ENCODE measurements at regions not wholly inside any gene's neighbourhood (a gene's known extent, or its start where the extent isn't known, plus 50 kb on each side); places are given as distances from the start of the nearest gene placed in this dataset.

DNA sequence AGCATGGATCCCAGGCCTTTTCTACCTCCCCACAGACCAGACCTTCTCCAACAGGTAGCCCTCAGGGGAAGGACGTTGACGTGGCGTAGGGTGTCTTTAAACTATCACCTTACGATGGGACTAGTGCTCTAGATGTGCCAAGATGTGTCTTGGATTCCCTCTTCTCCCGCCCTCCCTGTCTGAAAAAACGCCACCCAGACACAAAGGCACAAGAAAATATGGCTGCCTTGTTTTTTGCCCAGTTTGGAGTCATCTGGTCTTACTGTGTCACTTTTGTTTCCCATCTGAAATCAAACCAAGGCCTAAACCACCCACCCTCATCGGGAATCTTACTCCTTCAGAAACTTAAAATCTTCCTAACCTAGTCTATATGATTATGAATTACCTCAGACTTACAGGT is 235.4 kb downstream of the OR13H1 start:
- DNase-seq, result no peak

DNA sequence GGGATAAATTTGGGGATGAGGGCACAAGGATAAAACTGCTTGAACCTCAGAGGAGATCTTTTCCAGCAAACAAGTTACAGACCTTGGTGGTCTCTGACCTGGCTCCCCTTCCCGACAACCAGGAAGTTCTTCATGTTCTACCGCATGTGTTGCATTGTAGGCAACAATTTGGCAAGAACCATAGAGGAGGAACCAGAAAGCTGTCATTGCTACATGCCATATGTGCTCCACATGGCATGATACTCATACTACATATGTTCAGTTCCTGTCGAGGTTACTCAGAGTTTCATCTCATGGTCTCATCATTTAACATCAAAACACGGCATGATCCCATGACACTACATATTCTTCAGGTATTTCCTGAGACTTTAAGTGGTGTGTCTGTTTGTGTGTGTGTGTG is 235.9 kb downstream of the OR13H1 start:
- no peak for DNase-seq

DNA sequence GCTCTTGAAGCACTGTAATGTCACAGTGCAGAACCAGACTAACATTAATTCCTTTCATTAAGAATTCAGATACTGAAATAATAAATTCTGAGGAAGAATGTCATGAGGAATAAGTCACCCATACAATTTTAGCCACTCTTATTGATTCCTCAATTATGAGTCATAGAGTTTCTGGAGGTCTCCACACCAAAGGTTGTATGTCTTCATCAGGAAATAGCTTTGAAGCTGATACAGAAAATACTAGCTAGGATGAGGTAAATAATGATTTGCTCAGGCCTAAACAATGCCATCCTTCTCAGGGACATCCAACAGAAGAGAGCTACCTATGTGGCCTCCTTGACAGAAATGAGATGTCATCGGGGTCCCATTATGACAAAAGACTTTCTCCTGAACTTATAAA is 238.8 kb downstream of the OR13H1 start:
- DNase-seq, result no peak

DNA sequence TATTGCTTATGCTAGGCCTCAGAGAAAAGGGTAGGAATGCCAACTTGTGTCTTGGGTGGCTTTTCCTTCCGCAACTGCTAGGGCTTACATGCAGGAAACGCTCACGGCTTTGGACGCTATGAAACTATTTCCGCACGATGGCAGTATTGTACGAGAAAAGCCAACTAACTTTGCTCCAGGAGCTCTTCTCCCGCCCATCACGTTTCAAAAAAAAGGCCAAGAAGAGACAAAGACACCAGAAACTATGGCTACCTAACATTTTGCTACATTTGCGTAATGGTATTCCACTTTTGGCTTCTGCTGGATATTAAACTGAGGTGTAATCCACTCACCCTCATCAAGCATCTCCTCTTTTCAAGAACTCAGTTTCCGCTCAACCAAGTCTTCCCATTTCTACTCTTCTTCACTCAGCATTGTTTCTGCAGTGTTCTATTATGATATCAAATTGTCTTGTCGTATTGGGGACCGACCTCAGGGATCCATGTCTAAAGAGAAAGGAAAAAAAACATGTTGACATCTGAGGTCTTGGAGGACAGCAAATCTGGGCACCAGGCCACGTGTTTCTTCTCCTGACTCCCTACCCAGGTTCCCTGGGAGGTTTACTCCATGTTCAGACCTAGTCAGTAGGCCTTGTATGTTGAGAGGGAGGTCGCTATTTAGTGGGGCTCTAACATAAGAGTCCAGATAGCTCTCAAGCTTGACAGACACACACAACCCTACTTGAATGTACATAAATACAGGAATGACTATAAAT is 239.4 kb upstream of the STK26 start:
- DNase-seq, result no peak

DNA sequence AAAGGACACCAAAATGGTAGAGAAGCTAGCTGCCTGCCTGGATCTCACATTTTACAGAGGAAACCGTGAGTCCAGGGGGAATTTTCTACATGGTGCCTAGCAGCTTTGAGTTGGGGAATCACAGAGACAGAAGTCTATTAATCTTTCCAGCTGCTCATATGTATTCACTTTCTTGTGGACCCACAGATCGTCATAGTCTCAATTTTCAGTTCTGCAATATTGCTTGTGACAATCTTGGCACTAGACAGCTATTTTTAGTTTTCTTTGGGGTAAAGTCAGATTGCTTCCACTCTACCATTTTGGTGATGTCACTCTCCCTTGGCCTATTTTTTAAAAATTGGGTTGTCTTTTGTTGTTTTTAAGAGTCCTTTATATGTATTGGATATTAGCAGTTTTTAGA is 233.4 kb upstream of the STK26 start:
- DNase-seq, result no peak

DNA sequence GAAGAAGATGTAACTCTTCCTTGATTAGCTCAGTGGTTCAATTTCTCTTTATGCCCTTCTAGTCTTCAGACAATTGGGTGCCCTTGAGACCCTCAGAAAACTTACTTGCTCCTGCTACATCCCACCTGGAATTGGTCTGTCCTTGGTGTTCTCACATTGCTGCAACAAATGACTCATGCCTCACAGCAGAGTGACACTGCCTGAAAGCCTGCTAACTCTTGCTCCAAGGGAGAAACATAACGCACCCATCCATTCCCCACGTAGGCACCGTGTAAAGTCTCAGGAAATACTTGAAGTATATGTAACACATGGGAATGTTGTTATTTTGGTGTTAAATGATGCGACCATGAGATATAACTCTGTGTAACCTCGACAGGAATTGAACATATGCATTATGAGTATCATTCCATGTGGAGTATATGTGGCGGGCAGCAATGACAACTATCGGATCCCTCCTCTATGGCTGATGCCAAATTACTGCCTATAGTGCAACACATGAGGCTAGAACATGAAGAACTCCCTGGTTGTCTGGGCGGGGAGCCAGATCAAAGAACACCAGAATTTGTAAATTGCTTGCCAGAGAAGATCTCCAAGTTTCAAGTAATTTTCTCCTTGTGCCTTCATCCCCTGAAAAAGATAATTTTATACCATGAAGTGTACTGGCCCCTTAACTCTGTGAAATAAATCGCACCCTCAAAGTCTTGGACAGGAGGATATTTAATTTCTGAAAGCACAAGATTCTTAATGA is 231.3 kb upstream of the STK26 start:
- no peak for DNase-seq

DNA sequence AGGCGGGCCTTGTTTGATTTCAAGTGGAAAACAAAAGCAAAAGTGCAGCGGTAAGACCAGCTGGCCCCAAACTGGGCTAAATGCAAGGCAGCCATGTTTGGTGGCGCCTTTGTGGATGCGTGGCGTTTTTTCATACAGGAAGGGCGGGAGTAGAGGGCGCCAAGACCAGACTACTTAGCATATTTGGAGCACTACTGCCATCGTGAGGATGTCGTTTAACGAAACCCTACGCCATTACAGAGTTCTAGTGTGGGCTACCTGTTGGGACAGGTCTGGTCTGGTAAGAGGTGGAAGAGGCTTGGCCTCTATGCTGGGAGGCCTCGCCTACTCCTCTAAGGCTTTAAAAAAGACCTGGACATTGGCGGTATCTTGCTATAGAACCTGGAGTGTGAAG is 230.7 kb upstream of the STK26 start:
- DNase-seq, result no peak

DNA sequence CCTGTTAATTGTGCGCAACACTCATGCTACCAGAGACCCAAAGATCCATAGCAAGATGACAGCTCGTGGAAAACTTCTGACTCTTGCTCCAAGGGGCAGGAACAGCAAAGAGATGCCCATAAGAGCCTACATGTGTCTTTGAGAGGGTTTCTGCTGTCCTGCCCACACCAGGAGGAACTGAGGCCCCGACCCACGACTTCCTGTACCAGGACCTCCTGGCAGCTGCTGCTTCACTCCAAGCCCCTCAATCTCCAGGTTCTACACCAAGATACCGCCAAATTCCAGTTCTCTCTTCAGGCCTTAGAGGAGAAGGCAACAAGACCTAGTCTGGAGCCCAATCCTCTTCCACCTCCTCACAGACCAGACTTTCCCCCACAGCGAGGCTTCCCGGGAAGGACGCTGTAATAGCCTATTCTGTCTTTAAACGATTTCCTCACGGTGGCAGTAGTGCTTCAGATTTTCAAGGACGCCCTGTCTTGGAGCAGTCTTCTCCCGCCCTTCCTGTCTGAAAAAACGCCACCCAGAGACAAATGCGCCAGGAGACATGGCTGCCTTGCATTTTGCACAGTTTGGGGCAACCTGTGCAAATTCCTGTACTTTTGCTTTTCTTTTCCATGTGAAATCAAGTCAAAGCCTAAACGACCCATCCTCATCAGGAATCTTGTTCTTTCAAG is 230.2 kb upstream of the STK26 start:
- no peak for DNase-seq

DNA sequence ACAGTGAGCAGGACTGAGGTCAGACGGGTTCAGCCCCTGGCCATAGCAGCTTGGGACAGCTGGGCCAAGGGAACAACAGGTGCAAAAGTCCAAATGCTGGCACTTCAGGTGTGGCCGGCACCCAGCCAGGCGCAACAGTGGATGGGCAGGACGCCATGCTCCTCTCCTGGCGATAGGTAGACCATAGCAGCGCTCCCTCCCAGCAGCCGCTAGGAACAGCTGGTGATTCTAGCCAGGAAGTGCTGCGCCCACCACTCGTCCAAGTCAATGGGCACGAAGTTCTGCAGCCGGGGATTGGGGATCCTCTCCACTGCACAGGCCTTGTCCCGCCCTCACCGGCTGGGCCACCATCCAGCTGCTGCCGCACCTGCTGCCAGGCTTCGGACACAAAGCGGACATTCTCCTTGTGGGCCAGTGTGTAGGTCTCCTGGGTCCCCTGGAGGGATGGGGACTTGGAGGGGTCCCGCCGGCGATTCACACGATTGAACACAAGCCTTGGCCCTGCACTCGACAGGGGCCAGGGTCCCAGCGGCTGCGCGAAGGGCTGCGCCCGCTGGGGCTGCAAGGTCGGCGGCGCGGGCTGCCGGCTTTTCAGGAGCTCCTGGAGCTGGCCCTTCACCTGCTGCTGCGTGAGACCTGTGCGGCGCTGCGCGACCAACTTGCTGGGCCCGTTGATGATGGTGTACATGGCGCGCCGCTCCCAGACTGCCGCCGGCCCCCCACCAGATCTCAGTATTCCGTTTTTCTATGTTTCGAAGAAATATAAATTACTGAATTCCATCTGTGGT is 227.5 kb upstream of the STK26 start:
- DNase-seq, result no peak

DNA sequence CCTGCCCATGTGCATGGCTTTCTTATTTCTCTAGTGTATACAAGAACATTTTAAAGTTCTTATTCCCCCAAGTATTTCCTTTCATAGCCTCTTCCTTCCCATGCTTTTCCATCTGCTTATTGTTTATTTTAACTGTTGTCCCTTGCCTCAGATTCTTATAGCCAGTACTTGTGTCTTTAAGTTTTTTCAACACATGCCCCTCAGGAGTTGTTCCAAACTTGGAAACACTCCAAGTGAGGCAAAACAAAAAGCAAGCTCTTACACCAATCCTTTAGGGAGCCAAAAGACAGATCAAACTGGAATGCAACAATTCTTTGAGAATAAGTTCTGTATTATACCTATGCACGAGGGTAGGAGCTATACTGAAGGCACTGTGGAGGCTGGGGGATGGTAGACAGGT is 222.0 kb upstream of the STK26 start:
- peak; percentile 22 for DNase-seq

DNA sequence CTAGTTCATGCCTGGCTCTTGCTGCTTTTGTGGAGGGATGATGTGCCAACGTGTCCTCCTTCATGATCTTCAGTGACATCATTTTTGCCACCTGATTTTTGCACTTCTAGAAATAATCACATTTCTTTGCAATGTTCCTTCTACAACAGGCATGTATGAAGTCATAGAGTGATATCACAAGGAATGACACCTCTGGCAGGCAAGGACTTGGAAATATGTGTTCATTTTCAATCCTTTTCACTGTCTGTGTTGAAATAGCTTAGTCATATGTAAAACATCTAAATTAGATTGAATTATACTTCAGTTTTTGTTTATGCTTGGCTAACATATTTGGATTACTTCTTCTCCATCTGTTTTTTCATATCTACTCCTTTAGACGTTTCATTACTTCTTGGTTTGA is 221.2 kb upstream of the STK26 start:
- peak; percentile 4 for DNase-seq

DNA sequence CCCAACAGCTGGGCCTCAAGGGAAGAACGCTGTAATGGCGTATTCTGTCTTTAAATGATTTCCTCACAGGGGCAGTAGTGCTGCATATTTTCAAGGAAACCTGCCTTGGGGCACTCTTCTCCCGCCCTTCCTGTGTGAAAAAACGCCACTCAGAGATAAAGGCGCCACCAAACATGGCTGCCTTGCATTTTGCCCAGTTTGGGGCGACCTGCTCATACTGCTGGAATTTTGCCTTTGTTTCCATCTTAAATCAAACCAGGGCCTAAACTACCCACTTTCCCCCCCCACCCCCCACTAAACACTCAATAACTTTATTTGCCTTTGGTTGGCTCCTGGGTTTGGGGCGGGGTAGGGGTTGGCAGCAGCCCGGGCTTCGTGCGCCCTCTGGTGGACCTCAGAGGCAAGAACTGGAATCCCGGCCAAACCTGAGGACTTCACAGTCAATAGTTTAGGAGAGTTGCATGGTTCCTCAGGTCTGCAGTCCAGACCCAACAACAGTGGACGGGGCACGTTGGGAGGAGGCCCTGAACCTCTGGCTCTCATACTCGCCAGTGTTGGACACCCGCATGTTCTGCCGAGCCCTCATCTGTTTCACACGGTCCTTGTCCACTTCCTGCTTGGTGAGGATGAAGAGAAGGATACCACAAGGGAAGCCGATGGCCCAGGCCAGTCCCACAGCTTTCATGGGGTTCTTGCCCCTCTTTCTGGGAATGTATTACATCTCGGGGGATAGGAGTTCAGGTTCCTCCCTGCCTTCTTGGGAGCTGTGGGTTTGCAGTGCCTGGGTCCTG is 220.1 kb upstream of the STK26 start:
- DNase-seq, result no peak

DNA sequence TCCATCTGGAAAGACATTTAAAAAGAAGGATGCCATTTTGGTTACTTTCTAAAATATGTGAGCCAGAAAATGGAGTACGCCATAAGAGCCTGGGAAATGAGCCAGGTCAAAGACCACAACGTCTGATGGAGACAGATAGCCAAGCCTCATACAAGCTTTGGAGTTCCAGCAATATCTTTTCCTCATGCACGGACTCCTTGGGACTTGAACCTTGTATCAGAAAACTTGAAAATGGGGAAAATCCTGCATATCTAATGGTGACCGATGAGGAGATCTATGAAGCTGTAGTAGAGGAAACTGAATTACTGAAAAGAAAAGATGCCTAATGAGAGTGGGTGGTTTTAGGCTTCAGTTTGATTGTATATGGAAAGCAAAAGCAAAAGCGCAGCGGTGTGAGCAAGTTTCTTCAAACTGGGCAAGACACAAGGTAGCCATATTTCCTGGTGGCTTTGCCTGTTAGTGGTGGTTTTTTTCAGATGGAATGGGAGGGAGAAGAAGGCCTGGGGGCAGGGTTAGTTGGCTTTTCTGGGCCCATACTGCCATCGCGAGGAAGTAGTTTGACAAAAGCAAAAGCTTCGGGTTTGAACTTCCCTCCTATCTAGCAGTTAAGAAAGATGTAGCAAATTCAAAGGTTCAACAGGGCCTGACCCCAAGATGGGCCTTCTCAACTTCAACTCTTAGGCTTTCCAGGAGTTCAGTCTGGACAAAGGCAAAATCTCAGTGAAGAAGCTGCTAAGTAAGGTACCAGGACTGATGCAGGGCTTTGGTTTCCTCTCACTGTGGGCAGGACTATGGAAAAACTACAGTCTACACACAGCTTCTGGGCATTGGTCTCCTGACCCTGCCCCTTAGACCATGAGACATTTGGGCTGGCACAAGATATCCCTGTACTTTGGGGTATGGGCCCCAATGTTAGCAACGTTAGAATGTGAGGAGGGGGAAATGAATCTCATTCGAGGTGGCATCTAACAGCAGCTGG is 210.0 kb upstream of the STK26 start:
- no peak for DNase-seq

DNA sequence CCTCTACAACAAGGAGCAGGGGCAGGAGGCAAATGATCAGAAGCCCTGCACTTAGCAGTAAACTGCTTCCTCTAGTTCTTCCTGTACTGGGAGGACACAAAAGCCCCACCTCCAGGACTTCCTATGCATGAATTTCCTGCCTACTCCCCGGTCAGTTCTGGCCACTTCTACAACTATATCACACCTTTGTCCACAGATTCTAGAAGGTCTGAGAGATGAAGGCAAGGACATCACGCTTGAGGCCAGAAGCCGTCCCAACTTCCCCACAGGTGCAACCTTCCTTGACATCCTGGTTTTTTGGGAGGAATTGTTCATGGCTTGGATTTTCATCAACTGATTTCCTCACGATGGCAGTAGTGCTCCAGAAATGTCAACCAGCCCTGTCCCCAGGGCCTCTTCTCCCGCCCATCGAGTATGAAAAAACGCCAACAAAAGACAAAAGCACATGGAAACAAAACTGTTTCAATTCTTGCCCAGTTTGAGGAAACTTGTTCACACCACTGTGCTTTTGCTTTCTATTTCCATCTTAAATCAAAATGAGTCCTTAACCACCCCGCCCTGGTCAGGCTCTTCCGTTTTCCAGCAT is 206.5 kb upstream of the STK26 start:
- DNase-seq, result no peak

DNA sequence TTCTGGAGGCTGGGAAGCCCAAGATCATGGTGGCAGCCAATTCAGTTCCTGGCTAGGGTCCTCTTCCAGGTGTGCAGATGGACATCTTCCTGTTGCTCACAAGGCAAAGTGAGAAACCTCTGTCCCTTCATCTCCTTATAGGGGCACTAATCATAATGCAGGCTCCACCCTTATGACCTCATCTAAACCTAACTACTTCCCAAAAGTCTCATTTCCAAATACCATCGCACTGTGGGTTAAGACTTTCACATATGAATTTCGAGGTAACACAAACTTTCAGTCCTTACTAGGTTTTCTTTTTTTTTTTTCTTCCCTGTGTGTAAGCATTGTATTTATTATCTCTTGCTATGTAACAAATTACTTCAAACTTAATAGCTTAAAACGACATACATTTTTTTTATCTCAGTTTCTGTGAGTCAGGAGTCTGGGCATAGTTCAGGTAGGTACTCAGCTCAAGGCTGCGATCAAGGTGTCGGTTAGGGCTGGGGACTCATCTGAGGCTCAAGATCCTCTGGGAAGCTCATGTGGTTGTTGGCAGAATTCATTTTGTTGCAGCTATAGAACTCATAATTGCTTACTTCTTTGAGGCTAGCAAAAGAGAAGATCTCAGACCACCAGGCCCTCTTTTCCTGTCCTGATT is 204.7 kb upstream of the STK26 start:
- no peak for DNase-seq

DNA sequence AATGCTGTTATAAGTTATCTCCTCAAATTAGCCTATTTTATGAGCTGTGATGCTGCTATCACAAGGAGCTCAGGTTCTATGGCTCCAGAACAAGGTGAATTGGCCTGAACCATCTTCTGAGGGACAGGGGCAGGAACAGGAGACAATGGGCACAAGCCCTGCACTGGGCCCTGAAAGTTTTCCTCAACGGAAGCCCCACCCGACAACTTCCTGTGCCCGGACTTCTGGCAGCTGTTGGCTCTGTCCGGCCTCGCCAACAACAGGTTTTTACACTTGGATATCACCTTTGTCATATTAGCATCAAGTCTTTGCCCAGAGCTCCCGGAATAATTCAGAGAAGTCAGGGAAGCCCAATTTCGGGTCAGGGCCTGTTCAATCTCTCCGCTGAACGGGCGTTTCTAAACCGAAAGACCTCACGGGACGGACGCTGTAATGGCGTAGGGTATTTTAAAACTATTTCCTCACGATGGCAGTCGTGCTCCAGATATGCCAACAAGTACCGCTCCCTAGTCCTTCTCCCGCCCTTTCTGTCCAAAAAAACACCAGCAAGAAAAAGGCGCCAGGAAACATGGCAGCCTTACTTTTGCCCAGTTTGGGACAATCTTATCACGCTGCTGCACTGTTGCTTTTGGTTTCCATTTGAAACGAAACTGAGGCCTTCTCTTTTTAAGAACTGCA is 201.0 kb upstream of the STK26 start:
- no peak for DNase-seq

DNA sequence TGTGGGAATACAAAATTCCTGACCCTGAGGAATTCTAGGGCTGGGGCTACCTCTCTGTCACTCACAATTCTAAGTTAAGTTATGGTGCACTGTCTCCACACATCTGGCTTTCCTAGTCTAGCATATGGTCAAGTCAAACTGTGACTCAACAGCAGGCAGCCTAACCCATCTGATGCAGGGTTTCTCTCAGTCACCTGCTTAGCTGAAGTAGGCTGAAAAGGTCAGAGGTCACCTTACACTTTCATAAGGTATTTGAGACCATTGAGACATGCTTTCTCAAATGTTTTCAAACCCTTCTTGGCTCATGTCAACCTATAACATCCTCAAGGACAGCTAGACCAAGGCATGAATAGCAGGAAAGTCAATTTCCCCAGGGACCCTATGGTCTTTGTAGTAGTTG is 196.5 kb upstream of the STK26 start:
- no peak for DNase-seq

DNA sequence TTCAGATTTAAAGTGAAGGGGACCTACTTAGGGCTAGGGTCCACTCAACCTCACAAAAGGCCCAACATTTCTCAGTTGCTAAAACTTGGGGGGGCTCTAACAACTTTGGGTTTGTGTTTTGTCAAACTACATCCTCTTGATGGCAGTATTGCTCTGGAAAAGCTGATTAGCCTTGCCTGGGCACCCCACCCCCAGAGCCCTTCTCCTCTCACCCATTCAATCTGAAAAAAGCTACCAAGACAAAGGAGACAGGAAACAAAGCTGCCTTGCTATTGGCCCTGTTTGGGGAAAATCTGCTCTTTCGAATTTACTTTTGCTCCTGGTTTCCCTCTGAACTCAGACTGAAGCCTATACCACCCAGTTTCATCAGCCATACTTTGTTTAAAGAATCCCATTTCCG is 195.2 kb upstream of the STK26 start:
- DNase-seq, result no peak

DNA sequence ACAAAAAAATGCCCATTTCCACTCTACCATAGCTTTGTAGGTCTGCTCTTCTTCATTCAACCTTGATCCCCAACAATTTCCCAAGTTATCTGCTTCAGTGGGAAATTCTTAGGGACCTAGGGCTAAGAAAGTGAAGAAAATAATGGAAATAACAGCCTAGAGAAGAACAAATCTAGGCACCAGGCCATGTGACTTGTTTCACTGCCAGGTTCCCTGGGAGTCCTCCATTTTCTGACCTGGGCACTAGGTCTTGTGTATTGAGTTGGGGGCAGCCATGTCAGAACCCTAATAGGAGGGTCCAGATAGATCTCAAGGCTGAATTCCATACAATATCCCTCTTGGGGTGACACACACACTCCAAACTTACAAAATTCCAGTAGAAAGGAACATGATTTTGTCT is 194.6 kb upstream of the STK26 start:
- no peak for DNase-seq
